Omental fat pad (tissue), 3 donors: ENCODE measurements at regions not wholly inside any gene's neighbourhood (a gene's known extent, or its start where the extent isn't known, plus 50 kb on each side); places are given as distances from the start of the nearest gene placed in this dataset.

Source experiments
- ATAC-seq: fragments of 150-250 bp; one replicate; pipeline ENCODE4 v1.9.1; 2016; ENCODE audit warnings: mild to moderate bottlenecking, moderate library complexity; ENCODE audit not compliant: low FRiP score
- DNase-seq: peaks from one replicate; pipeline ENCODE4 v3.0.0-alpha.2; 2019; ENCODE audit warnings: low spot score
- TF ChIP-seq, protein P1 (sequence below), 3 donors: fragments of 450-650 bp; IDR thresholded peaks; one replicate each; pipeline ENCODE4 v1.5.1; 2016 to 2017; ENCODE audit warnings: antibody characterized with exemption in 3 of 3, mild to moderate bottlenecking in 3 of 3, moderate library complexity in 2 of 3

DNA sequence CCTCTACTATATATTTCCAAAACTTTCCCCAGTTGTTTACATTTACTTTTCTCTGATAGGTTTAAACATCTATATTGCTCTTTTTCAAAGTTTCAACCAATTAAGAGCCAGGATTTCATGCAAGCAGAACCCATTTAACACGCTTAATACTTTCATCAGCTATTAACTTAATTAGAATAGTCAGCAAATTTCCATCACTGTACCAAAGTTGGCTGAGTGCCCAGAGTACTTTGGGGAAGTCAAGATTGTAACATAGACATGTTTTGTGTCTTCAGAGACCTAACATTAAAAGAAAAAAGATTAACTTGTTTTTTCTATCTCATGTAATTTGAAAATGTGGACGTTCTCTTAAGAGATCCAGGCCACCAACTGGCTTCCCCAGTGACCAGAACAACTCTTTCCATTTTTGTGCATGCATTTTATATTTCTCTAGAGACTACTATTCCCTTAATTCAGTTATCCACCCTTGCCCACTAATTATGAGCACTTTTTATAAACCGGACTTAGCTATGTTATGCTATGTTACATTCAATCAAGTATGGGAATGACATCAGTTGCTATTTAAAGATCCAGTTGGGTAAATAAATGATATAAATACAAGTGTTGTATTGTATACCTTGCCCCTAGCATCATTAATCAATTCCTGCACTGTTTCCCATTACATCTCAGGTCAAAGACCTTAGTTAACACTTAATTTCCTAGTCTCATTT is 478.1 kb upstream of the NMUR2 start:
- ATAC-seq = no peak
- TF ChIP-seq, protein P1, sequence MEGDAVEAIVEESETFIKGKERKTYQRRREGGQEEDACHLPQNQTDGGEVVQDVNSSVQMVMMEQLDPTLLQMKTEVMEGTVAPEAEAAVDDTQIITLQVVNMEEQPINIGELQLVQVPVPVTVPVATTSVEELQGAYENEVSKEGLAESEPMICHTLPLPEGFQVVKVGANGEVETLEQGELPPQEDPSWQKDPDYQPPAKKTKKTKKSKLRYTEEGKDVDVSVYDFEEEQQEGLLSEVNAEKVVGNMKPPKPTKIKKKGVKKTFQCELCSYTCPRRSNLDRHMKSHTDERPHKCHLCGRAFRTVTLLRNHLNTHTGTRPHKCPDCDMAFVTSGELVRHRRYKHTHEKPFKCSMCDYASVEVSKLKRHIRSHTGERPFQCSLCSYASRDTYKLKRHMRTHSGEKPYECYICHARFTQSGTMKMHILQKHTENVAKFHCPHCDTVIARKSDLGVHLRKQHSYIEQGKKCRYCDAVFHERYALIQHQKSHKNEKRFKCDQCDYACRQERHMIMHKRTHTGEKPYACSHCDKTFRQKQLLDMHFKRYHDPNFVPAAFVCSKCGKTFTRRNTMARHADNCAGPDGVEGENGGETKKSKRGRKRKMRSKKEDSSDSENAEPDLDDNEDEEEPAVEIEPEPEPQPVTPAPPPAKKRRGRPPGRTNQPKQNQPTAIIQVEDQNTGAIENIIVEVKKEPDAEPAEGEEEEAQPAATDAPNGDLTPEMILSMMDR (IDR thresholded peaks at IDR 0.05) = no peak
- DNase-seq = no peak

DNA sequence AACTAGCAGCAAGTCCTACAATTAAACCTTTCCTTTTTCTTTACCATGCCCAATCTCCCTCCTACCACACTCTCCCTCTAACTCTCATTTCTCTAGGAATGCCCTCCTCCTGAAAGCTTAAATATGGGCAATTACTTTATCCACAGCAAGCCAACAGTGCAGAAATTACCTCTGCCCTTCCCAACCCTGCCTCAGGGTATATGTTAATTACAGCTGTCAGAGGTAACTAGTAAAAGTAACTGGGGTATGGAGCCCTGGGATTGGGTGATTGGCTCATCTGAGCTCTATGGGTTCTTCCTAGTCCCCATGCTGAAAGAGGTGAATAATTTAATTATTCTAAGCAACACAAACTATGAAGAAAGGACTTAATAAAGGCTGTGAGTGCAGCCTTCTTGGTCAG is 478.9 kb upstream of the NMUR2 start:
- ATAC-seq = no peak
- TF ChIP-seq, protein P1 (IDR thresholded peaks at IDR 0.05) = no peak
- no peak for DNase-seq

DNA sequence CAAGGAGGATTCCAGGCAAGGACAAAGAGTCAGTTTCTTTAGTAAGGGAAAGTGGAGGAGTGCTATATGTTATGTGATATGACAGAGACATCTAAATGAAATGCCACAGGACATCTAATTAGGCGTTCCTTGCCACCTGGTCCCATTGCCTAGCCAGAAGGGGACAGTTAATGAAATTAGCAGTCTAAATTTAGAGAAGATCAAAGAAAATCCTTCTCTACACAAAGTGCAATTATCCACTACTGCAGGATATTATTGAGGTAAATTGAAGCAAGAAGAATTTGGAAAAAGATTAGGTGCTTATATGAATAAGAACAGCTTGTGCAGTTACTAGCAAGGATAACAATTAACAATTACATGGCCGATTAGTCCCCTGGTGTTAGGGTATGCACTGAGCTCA is 495.3 kb upstream of the NMUR2 start:
- DNase-seq (no peak), ATAC-seq (no peak)
- TF ChIP-seq, protein P1 (IDR thresholded peaks at IDR 0.05) = no peak

- ATAC-seq = no peak
- TF ChIP-seq, protein P1 (IDR thresholded peaks at IDR 0.05) = no peak
- DNase-seq = no peak
These were observed 496.7 kb upstream of the NMUR2 start for GRCh38 chr5:152901754-152902153.

- no peak for DNase-seq
- TF ChIP-seq, protein P1 (IDR thresholded peaks at IDR 0.05) = no peak
- ATAC-seq = no peak
These were observed 500.2 kb upstream of the NMUR2 start for GRCh38 chr5:152905286-152905685.

DNA sequence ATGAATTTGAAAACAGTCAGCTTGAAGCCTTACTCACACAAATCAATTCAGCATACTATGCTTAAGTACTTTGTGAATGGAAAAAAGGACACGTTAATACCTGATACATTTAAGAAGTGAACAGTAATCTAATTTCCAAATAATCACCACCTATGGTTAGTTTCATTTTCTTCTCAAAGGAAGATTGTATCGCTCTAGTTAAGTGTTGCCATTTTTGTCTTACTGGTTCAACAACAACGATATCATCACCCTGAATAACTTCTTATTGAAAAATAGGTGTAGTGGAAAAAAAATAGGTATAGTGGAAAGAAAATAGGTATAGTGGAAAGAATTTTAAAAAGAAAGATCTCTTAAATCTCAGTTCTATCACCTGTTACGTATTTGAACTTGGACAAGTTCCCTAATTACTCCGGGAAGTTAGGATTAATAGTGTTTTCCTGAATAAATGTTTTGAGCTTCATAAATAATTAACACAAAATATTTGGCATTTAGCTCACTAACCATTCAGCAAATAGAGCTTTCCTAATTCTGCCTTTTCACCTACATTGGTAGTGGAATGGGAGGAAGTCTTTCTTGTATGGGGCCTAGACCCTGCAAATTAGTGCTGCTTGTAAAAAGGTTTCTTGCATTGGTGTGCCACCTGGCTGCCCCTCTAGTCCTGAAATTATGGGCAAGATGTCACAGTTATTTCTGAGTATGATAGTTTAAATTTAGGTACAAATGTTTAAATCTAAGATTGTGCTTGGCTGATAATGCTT is 502.6 kb upstream of the NMUR2 start:
- TF ChIP-seq, protein P1 (IDR thresholded peaks at IDR 0.05) = no peak
- ATAC-seq = no peak

DNA sequence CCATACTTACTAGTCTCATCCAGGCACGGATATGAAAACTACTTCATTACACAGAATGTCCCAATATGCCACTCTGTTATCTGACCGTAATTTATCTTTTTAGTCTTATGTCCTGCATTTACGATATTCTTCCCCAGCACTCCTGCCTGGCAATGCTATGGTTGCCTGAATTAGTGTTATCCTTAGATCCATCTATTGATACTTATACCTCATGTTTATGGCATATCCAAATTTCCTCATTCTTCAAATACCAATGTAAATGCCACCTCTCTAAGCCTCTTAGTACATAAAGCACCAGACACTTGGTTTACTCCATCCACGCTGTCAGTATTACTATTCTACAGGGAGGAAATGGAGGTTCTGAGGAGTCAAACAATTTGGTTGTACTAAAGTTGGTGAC is 507.8 kb upstream of the NMUR2 start:
- DNase-seq = no peak
- no peak for ATAC-seq
- TF ChIP-seq, protein P1 (IDR thresholded peaks at IDR 0.05) = no peak

More for the DNA sequence above, 502.6 kb upstream of the NMUR2 start:
- DNase-seq = no peak
